SK-N-SH (cell line): ENCODE measurements at regions not wholly inside any gene's neighbourhood (a gene's known extent, or its start where the extent isn't known, plus 50 kb on each side); places are given as distances from the start of the nearest gene placed in this dataset.

ENCODE experiments used
- CTCF ChIA-PET: fragments of 300-600, 350-600 bp; formaldehyde crosslinking; extraction: SDS; loops from one replicate; lab custom pipeline; 2021; lab: Yijun Ruan, JAX
- POLR2A ChIA-PET: fragments of 350-600 bp; sonication (Branson Sonifier 250); formaldehyde crosslinking; extraction: SDS; loops from one replicate; lab custom pipeline; 2020; ENCODE audit warnings: antibody characterized with exemption, inconsistent platforms; lab: Yijun Ruan, JAX
- DNase-seq: peaks from one replicate; pipeline ENCODE4 v3.0.0; 2012
- H2AFZ ChIP-seq: fragments of 200-600 bp; sonication (generic); 2 replicates; pipeline ENCODE4 v1.8.1; 2016; ENCODE audit warnings: antibody characterized with exemption, mild to moderate bottlenecking, low read depth
- H3F3A ChIP-seq: fragments of 200-600 bp; sonication (generic); replicated peaks from 2 replicates; pipeline ENCODE3; 2016; ENCODE audit warnings: antibody characterized with exemption, mild to moderate bottlenecking; ENCODE audit not compliant: insufficient read depth
- H3K27ac ChIP-seq, 2 experiments: fragments of 200-500 bp in 1 of 2; fragments of 200-600 bp in 1 of 2; sonication (Bioruptor generic) in 1 of 2; sonication (generic), shearing (Covaris generic) in 1 of 2; 2 replicates each; pipeline versions ENCODE4 v1.5.1 to v1.6.1; 2014 to 2016; ENCODE audit warnings: low read depth in 2 of 2, inconsistent platforms in 1 of 2, low read length in 1 of 2, mild to moderate bottlenecking in 1 of 2, mixed read lengths in 1 of 2
- H3K27me3 ChIP-seq: fragments of 200-600 bp; sonication (generic), shearing (Covaris generic); 2 replicates; pipeline ENCODE4 v1.6.1; 2016; ENCODE audit warnings: mixed run types; ENCODE audit not compliant: insufficient read depth
- H3K36me3 ChIP-seq, 2 experiments: fragments of 200-500 bp in 1 of 2; fragments of 200-600 bp in 1 of 2; sonication (Bioruptor generic) in 1 of 2; sonication (generic) in 1 of 2; replicated peaks in 1 of 2; 2 replicates each; pipeline versions ENCODE3 to v1.5.1; 2014 to 2016; ENCODE audit warnings: low read length in 1 of 2, mild to moderate bottlenecking in 1 of 2; ENCODE audit not compliant: insufficient read depth in 2 of 2, control insufficient read depth in 1 of 2
- H3K4me1 ChIP-seq, 2 experiments: fragments of 200-500 bp in 1 of 2; fragments of 200-600 bp in 1 of 2; sonication (Bioruptor generic) in 1 of 2; sonication (generic), shearing (Covaris generic) in 1 of 2; 2 replicates each; pipeline versions ENCODE4 v1.5.1 to v1.6.1; 2014 to 2016; ENCODE audit warnings: low read depth in 1 of 2, low read length in 1 of 2, mixed run types in 1 of 2; ENCODE audit not compliant: insufficient read depth in 2 of 2, control insufficient read depth in 1 of 2
- H3K4me2 ChIP-seq: fragments of 200-600 bp; sonication (generic), shearing (Covaris generic); 2 replicates; pipeline ENCODE4 v1.6.1; 2017; ENCODE audit warnings: mixed run types
- H3K4me3 ChIP-seq, 2 experiments: fragments of 200-500 bp in 1 of 2; fragments of 200-600 bp in 1 of 2; sonication (Bioruptor generic) in 1 of 2; sonication (generic), shearing (Covaris generic) in 1 of 2; 2 replicates each; pipeline versions ENCODE4 v1.5.1 to v1.8.1; 2014 to 2016; ENCODE audit warnings: low read depth in 2 of 2, inconsistent platforms in 1 of 2, low read length in 1 of 2, mild to moderate bottlenecking in 1 of 2, mixed read lengths in 1 of 2, moderate library complexity in 1 of 2
- H3K79me2 ChIP-seq: fragments of 200-600 bp; sonication (generic); 2 replicates; pipeline ENCODE4 v1.8.1; 2017; ENCODE audit warnings: mild to moderate bottlenecking; ENCODE audit not compliant: insufficient read depth
- H3K9ac ChIP-seq: fragments of 200-600 bp; sonication (generic); 2 replicates; pipeline ENCODE4 v1.6.1; 2017; ENCODE audit warnings: mixed run types
- H3K9me2 ChIP-seq: fragments of 200-600 bp; sonication (generic); 2 replicates; pipeline ENCODE4 v1.6.1; 2017; ENCODE audit warnings: mixed run types
- H3K9me3 ChIP-seq: fragments of 200-600 bp; sonication (generic); 2 replicates; pipeline ENCODE4 v1.6.1; 2017; ENCODE audit warnings: mixed run types, mild to moderate bottlenecking, moderate library complexity
- H4K20me1 ChIP-seq: fragments of 200-600 bp; sonication (generic); 2 replicates; pipeline ENCODE4 v1.6.1; 2017; ENCODE audit warnings: mild to moderate bottlenecking, mixed run types; ENCODE audit not compliant: insufficient read depth
- CTCF ChIP-seq: fragments of 200-600 bp; sonication (generic); IDR thresholded peaks from 2 replicates; pipeline ENCODE4 v1.6.1; 2017; ENCODE audit warnings: antibody characterized with exemption, mild to moderate bottlenecking, moderate library complexity
- EP300 ChIP-seq, 2 experiments: IDR thresholded peaks; 2 replicates each; pipeline versions ENCODE4 v1.4.0 to v1.6.1; 2012; ENCODE audit warnings: borderline replicate concordance in 1 of 2, low read depth in 1 of 2, low read length in 1 of 2
- EZH2phosphoT487 ChIP-seq: fragments of 200-600 bp; sonication (generic); IDR thresholded peaks from 2 replicates; pipeline ENCODE4 v1.6.1; 2017; ENCODE audit warnings: low read depth, mixed run types, mild to moderate bottlenecking, antibody characterized with exemption, moderate library complexity, borderline replicate concordance
- FOXJ3 ChIP-seq: sonication (generic); formaldehyde crosslinking; IDR thresholded peaks from 2 replicates; pipeline ENCODE4 v1.5.1; 2020; ENCODE audit warnings: mild to moderate bottlenecking, missing genetic modification reagents
- FOXM1 ChIP-seq: IDR thresholded peaks from 2 replicates; pipeline ENCODE4 v1.4.0; 2012; ENCODE audit warnings: low read depth, mild to moderate bottlenecking
- GABPA ChIP-seq: IDR thresholded peaks from 2 replicates; pipeline ENCODE4 v1.4.0; 2012; ENCODE audit warnings: low read depth, mild to moderate bottlenecking
- MAX ChIP-seq: IDR thresholded peaks from 2 replicates; pipeline ENCODE4 v1.4.0; 2012; ENCODE audit warnings: low read depth
- MEF2A ChIP-seq: IDR thresholded peaks from 2 replicates; pipeline ENCODE4 v1.4.0; 2012; ENCODE audit warnings: low read depth, borderline replicate concordance
- NRF1 ChIP-seq: IDR thresholded peaks from 2 replicates; pipeline ENCODE4 v1.6.1; 2012; ENCODE audit warnings: low read depth, mild to moderate bottlenecking, low read length
- PBX3 ChIP-seq: IDR thresholded peaks from 2 replicates; pipeline ENCODE4; 2012
- RAD21 ChIP-seq: IDR thresholded peaks from 2 replicates; pipeline ENCODE4 v1.6.1; 2012; ENCODE audit warnings: mild to moderate bottlenecking, low read length
- RCOR1 ChIP-seq: fragments of 150-350 bp; IDR thresholded peaks from 2 replicates; pipeline ENCODE4 v1.6.1; 2017; ENCODE audit warnings: antibody characterized with exemption, low read length
- RXRA ChIP-seq: IDR thresholded peaks from 2 replicates; pipeline ENCODE4 v1.4.0; 2012; ENCODE audit warnings: low read depth, mild to moderate bottlenecking, borderline replicate concordance
- SIN3A ChIP-seq: IDR thresholded peaks from 2 replicates; pipeline ENCODE4 v1.6.1; 2012; ENCODE audit warnings: low read depth, mild to moderate bottlenecking, low read length, moderate library complexity, borderline replicate concordance
- TCF12 ChIP-seq: IDR thresholded peaks from 2 replicates; pipeline ENCODE4 v1.4.0; 2012
- ZBTB33 ChIP-seq: IDR thresholded peaks from 2 replicates; pipeline ENCODE4 v1.4.0; 2012; ENCODE audit warnings: low read depth, borderline replicate concordance
- WGBS: methylation state at CpG from one replicate; pipeline ENCODE4 v1.1.6; 2017; ENCODE audit warnings: low lambda C conversion rate; 5-methylcytosine and 5-hydroxymethylcytosine counted together

GRCh38 chr15:46177219-46177618, 542.4 kb downstream of the SQOR start:
- Histone ChIP-seq H3K4me1 (no peaks in the 10 kb centered on the region), H2AFZ (no peak overlapping the region), H3K9ac (no peak overlapping the region), H3K9me2 (0 out of 2 replicates have a peak, but pooled peaks cover 4% of the 10 kb centered on the region), H4K20me1 (no peaks in the 10 kb centered on the region), H3K27ac (no peak overlapping the region), H3K4me2 (no peak overlapping the region), H3F3A (no peaks in the 10 kb centered on the region), H3K9me3 (no peaks in the 10 kb centered on the region), H3K79me2 (no peaks in the 10 kb centered on the region), H3K4me3 (no peak overlapping the region), H3K27me3 (no peaks in the 10 kb centered on the region), H3K36me3 (no peaks in the 10 kb centered on the region)
- ChIA-PET CTCF (no interaction called here), POLR2A (no interaction called here)
- no peak for DNase-seq
- WGBS: 51% methylated on average over 2 of the region's 2 CpGs
- TF ChIP-seq TCF12 (no peak), ZBTB33 (no peak), RAD21 (no peak), PBX3 (no peak), RXRA (no peak), EZH2phosphoT487 (no peak)

GRCh38 chr15:46178138-46178537, 543.3 kb downstream of the SQOR start:
- Histone ChIP-seq H3K27me3 (no peaks in the 10 kb centered on the region), H3K4me1 (no peaks in the 10 kb centered on the region), H3K36me3 (no peaks in the 10 kb centered on the region), H4K20me1 (no peaks in the 10 kb centered on the region), H3K9ac (no peak overlapping the region), H3F3A (no peaks in the 10 kb centered on the region), H3K79me2 (no peaks in the 10 kb centered on the region), H3K4me3 (no peak overlapping the region), H3K27ac (no peak overlapping the region), H3K4me2 (no peak overlapping the region), H2AFZ (no peak overlapping the region), H3K9me3 (no peaks in the 10 kb centered on the region), H3K9me2 (0 out of 2 replicates have a peak, but pooled peaks cover 4% of the 10 kb centered on the region)
- no peak for DNase-seq
- ChIA-PET POLR2A (no interaction called here), CTCF (no interaction called here)
- no peak for TF ChIP-seq FOXJ3
- TF ChIP-seq NRF1: no peak
- no peak for TF ChIP-seq FOXM1
- TF ChIP-seq RXRA: no peak
- TF ChIP-seq MEF2A: no peak
- no peak for TF ChIP-seq MAX
- TF ChIP-seq RCOR1: no peak
- no peak for TF ChIP-seq PBX3
- no peak for TF ChIP-seq EP300 (IDR thresholded peaks at IDR 0.05; ENCODE audit: borderline replicate concordance in 1 of 2, low read depth in 1 of 2, low read length in 1 of 2)
- TF ChIP-seq GABPA: no peak
- no peak for TF ChIP-seq SIN3A
- TF ChIP-seq EZH2phosphoT487: no peak
- no peak for TF ChIP-seq CTCF
- 19% methylated on average over 1 of the region's 1 CpG for WGBS
